WTC11 (cell line): ENCODE measurements at regions not wholly inside any gene's neighbourhood (a gene's known extent, or its start where the extent isn't known, plus 50 kb on each side); places are given as distances from the start of the nearest gene placed in this dataset.

Source experiments
- ATAC-seq: fragments of 200-7000 bp; cut with Tn5 transposase; 2 replicates; pipeline ENCODE4 v1.10.0; 2021; ENCODE audit warnings: mild to moderate bottlenecking, moderate library complexity
- CTCF ChIA-PET: fragments of 300-600 bp; sonication (Branson Sonifier 250); formaldehyde crosslinking; loops from one replicate; lab custom pipeline; 2021; ENCODE audit warnings: antibody characterized with exemption; lab: Charles Lee
- POLR2A ChIA-PET: fragments of 350-600 bp; sonication (Branson Sonifier 250); formaldehyde crosslinking; loops from one replicate; lab custom pipeline; 2021; ENCODE audit warnings: antibody characterized with exemption; lab: Charles Lee
- DNase-seq: peaks from one replicate; pipeline ENCODE4 v3.0.0; 2021; ENCODE audit warnings: low spot score
- H3K27ac Mint-ChIP-seq: 2 replicates; pipeline ENCODE4 v1.8.0; 2021; ENCODE audit warnings: mixed read lengths
- H3K27me3 Mint-ChIP-seq: 2 replicates; pipeline ENCODE4 v1.8.0; 2021; ENCODE audit warnings: low read depth, mild to moderate bottlenecking, moderate library complexity, mixed read lengths
- H3K36me3 Mint-ChIP-seq: 2 replicates; pipeline ENCODE4 v1.8.0; 2021; ENCODE audit warnings: mixed read lengths
- H3K4me1 Mint-ChIP-seq: 2 replicates; pipeline ENCODE4 v1.8.0; 2022; ENCODE audit warnings: mixed read lengths
- H3K4me3 Mint-ChIP-seq: 2 replicates; pipeline ENCODE4 v1.8.0; 2021; ENCODE audit warnings: mild to moderate bottlenecking, moderate library complexity, mixed read lengths
- H3K9me3 Mint-ChIP-seq: 2 replicates; pipeline ENCODE4 v1.8.0; 2021; ENCODE audit warnings: mixed read lengths
- ATF1 ChIP-seq: sonication (generic); formaldehyde crosslinking; IDR thresholded peaks from 2 replicates; pipeline ENCODE4 v1.8.1; 2023; ENCODE audit warnings: mild to moderate bottlenecking, moderate library complexity, missing genetic modification reagents
- CBFB ChIP-seq: sonication (generic); formaldehyde crosslinking; IDR thresholded peaks from 2 replicates; pipeline ENCODE4 v1.8.1; 2022; ENCODE audit warnings: mild to moderate bottlenecking, low read depth, missing genetic modification reagents
- CREB1 ChIP-seq: sonication (generic); formaldehyde crosslinking; IDR thresholded peaks from 2 replicates; pipeline ENCODE4 v1.8.0; 2023; ENCODE audit warnings: mild to moderate bottlenecking, missing genetic modification reagents
- GABPB1 ChIP-seq: sonication (generic); formaldehyde crosslinking; IDR thresholded peaks from 2 replicates; pipeline ENCODE4 v1.8.1; 2023; ENCODE audit warnings: mild to moderate bottlenecking, missing genetic modification reagents
- IRF2 ChIP-seq: sonication (generic); formaldehyde crosslinking; IDR thresholded peaks from 2 replicates; pipeline ENCODE4 v1.8.0; 2022; ENCODE audit warnings: low read depth, missing genetic modification reagents, borderline replicate concordance
- KAT7 ChIP-seq: sonication (generic); formaldehyde crosslinking; IDR thresholded peaks from 2 replicates; pipeline ENCODE4 v1.8.1; 2023; ENCODE audit warnings: missing genetic modification reagents, mild to moderate bottlenecking, borderline replicate concordance
- MYBL2 ChIP-seq: sonication (generic); formaldehyde crosslinking; IDR thresholded peaks from 2 replicates; pipeline ENCODE4 v1.8.1; 2023; ENCODE audit warnings: mild to moderate bottlenecking, moderate library complexity, missing genetic modification reagents
- NFYB ChIP-seq: sonication (generic); formaldehyde crosslinking; conservative IDR thresholded peaks from 2 replicates; pipeline ENCODE4 v1.8.0; 2022; ENCODE audit warnings: low read depth, missing genetic modification reagents
- NR1H2 ChIP-seq: sonication (generic); formaldehyde crosslinking; IDR thresholded peaks from 2 replicates; pipeline ENCODE4 v1.9.0; 2021; ENCODE audit warnings: mild to moderate bottlenecking, moderate library complexity, missing genetic modification reagents
- PRRX2 ChIP-seq: fragments of 250-450 bp; sonication (Bioruptor Pico); IDR thresholded peaks from 2 replicates; pipeline ENCODE4 v1.8.0; 2021; ENCODE audit warnings: mild to moderate bottlenecking
- RELA ChIP-seq: sonication (generic); formaldehyde crosslinking; IDR thresholded peaks from 2 replicates; pipeline ENCODE4 v1.8.1; 2022; ENCODE audit warnings: missing genetic modification reagents, mild to moderate bottlenecking, borderline replicate concordance
- SOX15 ChIP-seq: fragments of 250-450 bp; sonication (Bioruptor Pico); IDR thresholded peaks from 2 replicates; pipeline ENCODE4 v1.9.0; 2021; ENCODE audit warnings: mild to moderate bottlenecking
- ZNF416 ChIP-seq: fragments of 250-450 bp; sonication (Bioruptor Pico); IDR thresholded peaks from 2 replicates; pipeline ENCODE4 v1.9.0; 2021; ENCODE audit warnings: mild to moderate bottlenecking, inconsistent platforms
- TF ChIP-seq, protein P1 (sequence below): fragments of 250-450 bp; sonication (Bioruptor Pico); IDR thresholded peaks from 2 replicates; pipeline ENCODE4 v1.9.0; 2021; ENCODE audit warnings: moderate library complexity, mild to moderate bottlenecking, inconsistent platforms, borderline replicate concordance
- TF ChIP-seq, protein P2 (sequence below): fragments of 250-450 bp; sonication (Bioruptor Pico); IDR thresholded peaks from 2 replicates; pipeline ENCODE4 v1.9.0; 2021; ENCODE audit warnings: mild to moderate bottlenecking
- TF ChIP-seq, protein P3 (sequence below): sonication (generic); formaldehyde crosslinking; conservative IDR thresholded peaks from 2 replicates; pipeline ENCODE4 v1.8.1; 2022; ENCODE audit warnings: mild to moderate bottlenecking, missing genetic modification reagents
- TF ChIP-seq, protein P4 (sequence below): sonication (generic); formaldehyde crosslinking; IDR thresholded peaks from 2 replicates; pipeline ENCODE4 v1.8.0; 2022; ENCODE audit warnings: mild to moderate bottlenecking, missing genetic modification reagents
- TF ChIP-seq, protein P5 (sequence below): sonication (generic); formaldehyde crosslinking; IDR thresholded peaks from 2 replicates; pipeline ENCODE4 v1.8.1; 2022; ENCODE audit warnings: mild to moderate bottlenecking, missing genetic modification reagents, moderate library complexity, borderline replicate concordance
- TF ChIP-seq, protein P6 (sequence below): sonication (generic); formaldehyde crosslinking; IDR thresholded peaks from 2 replicates; pipeline ENCODE4 v1.8.0; 2022; ENCODE audit warnings: mild to moderate bottlenecking, missing genetic modification reagents
- TF ChIP-seq, protein P7 (sequence below): fragments of 250-450 bp; sonication (Bioruptor Pico); IDR thresholded peaks from 2 replicates; pipeline ENCODE4 v1.9.0; 2021; ENCODE audit warnings: mild to moderate bottlenecking
- TF ChIP-seq, protein P8 (sequence below): sonication (generic); formaldehyde crosslinking; IDR thresholded peaks from 2 replicates; pipeline ENCODE4 v1.8.1; 2023; ENCODE audit warnings: mild to moderate bottlenecking, missing genetic modification reagents, moderate library complexity
- TF ChIP-seq, protein P9 (sequence below): fragments of 250-450 bp; sonication (Bioruptor Pico); IDR thresholded peaks from 2 replicates; pipeline ENCODE4 v1.9.0; 2021; ENCODE audit warnings: mild to moderate bottlenecking, borderline replicate concordance

DNA sequence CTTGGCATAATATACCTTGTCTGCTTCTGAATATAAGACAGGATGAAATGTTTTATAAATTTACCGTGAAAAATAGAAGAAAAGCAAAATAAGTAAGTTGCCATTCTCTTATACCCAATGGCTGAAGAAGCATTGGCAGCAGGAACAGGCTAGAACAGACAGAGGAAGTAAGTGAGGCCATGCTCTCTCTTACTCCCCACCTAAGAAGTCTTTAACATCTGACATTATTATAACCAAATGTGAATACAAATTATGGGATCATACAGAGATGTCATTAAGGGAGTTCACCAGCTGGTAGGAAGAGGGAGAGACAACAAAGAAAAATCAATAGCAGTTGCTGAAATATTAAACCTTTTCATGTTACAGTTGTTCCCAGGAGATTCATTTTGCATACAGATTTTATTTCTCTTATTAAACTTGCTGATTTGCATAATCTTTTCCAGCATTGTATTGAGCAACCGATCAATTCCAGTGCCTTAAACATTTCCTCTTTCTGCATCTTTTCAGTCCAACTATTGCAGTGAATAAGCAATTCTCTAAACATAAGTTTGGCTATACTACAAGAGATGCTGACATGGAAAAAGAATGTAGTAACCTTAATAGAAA, 270.6 kb downstream of the SLC6A15 start:
- no peaks in the 10 kb centered on the region for H3K27me3 Mint-ChIP-seq
- TF ChIP-seq SOX15 (CRISPR knock-in tag) (no peak), MYBL2 (CRISPR knock-in tag) (no peak), PRRX2 (no peak), NFYB (CRISPR knock-in tag) (no peak), KAT7 (no peak), CREB1 (CRISPR knock-in tag) (no peak), ATF1 (CRISPR knock-in tag) (no peak), RELA (CRISPR knock-in tag) (no peak), GABPB1 (CRISPR knock-in tag) (no peak)
- TF ChIP-seq, protein P1, sequence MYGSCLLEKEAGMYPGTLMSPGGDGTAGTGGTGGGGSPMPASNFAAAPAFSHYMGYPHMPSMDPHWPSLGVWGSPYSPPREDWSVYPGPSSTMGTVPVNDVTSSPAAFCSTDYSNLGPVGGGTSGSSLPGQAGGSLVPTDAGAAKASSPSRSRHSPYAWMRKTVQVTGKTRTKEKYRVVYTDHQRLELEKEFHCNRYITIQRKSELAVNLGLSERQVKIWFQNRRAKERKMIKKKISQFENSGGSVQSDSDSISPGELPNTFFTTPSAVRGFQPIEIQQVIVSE (CRISPR knock-in tag), result no peak
- TF ChIP-seq, protein P2, sequence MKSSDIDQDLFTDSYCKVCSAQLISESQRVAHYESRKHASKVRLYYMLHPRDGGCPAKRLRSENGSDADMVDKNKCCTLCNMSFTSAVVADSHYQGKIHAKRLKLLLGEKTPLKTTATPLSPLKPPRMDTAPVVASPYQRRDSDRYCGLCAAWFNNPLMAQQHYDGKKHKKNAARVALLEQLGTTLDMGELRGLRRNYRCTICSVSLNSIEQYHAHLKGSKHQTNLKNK (CRISPR knock-in tag), result no peak
- TF ChIP-seq, protein P3, sequence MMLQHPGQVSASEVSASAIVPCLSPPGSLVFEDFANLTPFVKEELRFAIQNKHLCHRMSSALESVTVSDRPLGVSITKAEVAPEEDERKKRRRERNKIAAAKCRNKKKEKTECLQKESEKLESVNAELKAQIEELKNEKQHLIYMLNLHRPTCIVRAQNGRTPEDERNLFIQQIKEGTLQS, result no peak
- TF ChIP-seq, protein P4, sequence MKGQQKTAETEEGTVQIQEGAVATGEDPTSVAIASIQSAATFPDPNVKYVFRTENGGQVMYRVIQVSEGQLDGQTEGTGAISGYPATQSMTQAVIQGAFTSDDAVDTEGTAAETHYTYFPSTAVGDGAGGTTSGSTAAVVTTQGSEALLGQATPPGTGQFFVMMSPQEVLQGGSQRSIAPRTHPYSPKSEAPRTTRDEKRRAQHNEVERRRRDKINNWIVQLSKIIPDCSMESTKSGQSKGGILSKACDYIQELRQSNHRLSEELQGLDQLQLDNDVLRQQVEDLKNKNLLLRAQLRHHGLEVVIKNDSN (CRISPR knock-in tag), result no peak
- TF ChIP-seq, protein P5, sequence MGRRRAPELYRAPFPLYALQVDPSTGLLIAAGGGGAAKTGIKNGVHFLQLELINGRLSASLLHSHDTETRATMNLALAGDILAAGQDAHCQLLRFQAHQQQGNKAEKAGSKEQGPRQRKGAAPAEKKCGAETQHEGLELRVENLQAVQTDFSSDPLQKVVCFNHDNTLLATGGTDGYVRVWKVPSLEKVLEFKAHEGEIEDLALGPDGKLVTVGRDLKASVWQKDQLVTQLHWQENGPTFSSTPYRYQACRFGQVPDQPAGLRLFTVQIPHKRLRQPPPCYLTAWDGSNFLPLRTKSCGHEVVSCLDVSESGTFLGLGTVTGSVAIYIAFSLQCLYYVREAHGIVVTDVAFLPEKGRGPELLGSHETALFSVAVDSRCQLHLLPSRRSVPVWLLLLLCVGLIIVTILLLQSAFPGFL (CRISPR knock-in tag), result no peak
- TF ChIP-seq, protein P6, sequence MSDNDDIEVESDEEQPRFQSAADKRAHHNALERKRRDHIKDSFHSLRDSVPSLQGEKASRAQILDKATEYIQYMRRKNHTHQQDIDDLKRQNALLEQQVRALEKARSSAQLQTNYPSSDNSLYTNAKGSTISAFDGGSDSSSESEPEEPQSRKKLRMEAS (CRISPR knock-in tag), result no peak
- TF ChIP-seq, all 79 proteins: peak for 0
- CTCF ChIA-PET, result no interaction called here
- Mint-ChIP-seq H3K4me1 (peaks cover 5% of the 10 kb centered on the region), H3K4me3 (no peak overlapping the region), H3K9me3 (no peaks in the 10 kb centered on the region), H3K27ac (no peak overlapping the region), H3K36me3 (no peaks in the 10 kb centered on the region)
- DNase-seq (no peak), ATAC-seq (no peak)
- POLR2A ChIA-PET, result no interaction called here

DNA sequence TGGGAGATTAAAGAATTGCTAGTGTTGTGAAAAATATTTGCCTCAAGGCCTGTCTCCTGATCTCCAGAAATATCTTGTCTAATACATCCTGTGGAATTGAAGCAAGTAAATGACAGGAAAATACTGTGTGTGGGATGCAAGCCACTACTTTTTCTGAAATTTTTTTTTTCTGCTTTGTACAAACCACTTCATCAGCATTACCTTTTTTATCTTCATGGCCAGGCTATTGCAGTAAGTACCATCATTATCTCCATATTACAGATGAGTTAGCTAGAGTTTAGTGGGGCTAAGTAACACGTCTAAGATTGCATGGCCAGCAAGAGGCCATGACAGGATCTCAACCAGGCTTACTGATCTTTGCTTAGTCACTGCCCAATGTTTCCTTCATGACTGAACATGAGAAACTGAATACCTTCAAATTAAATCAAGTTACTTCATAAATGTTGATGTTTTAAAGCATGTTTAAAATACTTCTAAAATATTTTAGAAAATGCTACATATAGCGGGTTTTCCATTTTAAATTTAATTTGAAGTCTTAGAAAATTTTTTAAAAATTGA, 273.7 kb downstream of the SLC6A15 start:
- Mint-ChIP-seq H3K27me3 (no peaks in the 10 kb centered on the region), H3K4me3 (no peak overlapping the region), H3K27ac (no peak overlapping the region), H3K9me3 (no peaks in the 10 kb centered on the region), H3K36me3 (no peaks in the 10 kb centered on the region), H3K4me1 (peaks cover 5% of the 10 kb centered on the region)
- ChIA-PET CTCF (interaction anchor here (1.1 kb wide), 1 partner anchor 10 kb away, joined by 3 read pairs; no protein-coding TSS in a partner anchor), POLR2A (no interaction called here)
- TF ChIP-seq, protein P7, sequence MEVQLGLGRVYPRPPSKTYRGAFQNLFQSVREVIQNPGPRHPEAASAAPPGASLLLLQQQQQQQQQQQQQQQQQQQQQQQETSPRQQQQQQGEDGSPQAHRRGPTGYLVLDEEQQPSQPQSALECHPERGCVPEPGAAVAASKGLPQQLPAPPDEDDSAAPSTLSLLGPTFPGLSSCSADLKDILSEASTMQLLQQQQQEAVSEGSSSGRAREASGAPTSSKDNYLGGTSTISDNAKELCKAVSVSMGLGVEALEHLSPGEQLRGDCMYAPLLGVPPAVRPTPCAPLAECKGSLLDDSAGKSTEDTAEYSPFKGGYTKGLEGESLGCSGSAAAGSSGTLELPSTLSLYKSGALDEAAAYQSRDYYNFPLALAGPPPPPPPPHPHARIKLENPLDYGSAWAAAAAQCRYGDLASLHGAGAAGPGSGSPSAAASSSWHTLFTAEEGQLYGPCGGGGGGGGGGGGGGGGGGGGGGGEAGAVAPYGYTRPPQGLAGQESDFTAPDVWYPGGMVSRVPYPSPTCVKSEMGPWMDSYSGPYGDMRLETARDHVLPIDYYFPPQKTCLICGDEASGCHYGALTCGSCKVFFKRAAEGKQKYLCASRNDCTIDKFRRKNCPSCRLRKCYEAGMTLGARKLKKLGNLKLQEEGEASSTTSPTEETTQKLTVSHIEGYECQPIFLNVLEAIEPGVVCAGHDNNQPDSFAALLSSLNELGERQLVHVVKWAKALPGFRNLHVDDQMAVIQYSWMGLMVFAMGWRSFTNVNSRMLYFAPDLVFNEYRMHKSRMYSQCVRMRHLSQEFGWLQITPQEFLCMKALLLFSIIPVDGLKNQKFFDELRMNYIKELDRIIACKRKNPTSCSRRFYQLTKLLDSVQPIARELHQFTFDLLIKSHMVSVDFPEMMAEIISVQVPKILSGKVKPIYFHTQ, result no peak
- TF ChIP-seq NR1H2 (CRISPR knock-in tag) (no peak), CBFB (CRISPR knock-in tag) (no peak), ZNF416 (no peak), IRF2 (CRISPR knock-in tag) (no peak)
- TF ChIP-seq, protein P8, sequence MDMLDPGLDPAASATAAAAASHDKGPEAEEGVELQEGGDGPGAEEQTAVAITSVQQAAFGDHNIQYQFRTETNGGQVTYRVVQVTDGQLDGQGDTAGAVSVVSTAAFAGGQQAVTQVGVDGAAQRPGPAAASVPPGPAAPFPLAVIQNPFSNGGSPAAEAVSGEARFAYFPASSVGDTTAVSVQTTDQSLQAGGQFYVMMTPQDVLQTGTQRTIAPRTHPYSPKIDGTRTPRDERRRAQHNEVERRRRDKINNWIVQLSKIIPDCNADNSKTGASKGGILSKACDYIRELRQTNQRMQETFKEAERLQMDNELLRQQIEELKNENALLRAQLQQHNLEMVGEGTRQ, result no peak
- TF ChIP-seq, protein P9, sequence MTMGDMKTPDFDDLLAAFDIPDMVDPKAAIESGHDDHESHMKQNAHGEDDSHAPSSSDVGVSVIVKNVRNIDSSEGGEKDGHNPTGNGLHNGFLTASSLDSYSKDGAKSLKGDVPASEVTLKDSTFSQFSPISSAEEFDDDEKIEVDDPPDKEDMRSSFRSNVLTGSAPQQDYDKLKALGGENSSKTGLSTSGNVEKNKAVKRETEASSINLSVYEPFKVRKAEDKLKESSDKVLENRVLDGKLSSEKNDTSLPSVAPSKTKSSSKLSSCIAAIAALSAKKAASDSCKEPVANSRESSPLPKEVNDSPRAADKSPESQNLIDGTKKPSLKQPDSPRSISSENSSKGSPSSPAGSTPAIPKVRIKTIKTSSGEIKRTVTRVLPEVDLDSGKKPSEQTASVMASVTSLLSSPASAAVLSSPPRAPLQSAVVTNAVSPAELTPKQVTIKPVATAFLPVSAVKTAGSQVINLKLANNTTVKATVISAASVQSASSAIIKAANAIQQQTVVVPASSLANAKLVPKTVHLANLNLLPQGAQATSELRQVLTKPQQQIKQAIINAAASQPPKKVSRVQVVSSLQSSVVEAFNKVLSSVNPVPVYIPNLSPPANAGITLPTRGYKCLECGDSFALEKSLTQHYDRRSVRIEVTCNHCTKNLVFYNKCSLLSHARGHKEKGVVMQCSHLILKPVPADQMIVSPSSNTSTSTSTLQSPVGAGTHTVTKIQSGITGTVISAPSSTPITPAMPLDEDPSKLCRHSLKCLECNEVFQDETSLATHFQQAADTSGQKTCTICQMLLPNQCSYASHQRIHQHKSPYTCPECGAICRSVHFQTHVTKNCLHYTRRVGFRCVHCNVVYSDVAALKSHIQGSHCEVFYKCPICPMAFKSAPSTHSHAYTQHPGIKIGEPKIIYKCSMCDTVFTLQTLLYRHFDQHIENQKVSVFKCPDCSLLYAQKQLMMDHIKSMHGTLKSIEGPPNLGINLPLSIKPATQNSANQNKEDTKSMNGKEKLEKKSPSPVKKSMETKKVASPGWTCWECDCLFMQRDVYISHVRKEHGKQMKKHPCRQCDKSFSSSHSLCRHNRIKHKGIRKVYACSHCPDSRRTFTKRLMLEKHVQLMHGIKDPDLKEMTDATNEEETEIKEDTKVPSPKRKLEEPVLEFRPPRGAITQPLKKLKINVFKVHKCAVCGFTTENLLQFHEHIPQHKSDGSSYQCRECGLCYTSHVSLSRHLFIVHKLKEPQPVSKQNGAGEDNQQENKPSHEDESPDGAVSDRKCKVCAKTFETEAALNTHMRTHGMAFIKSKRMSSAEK (CRISPR knock-in tag), result no peak
- TF ChIP-seq, protein P3, result no peak
- DNase-seq (no peak), ATAC-seq (no peak)
